ENCODE measurements at regions not wholly inside any gene's neighbourhood (a gene's known extent, or its start where the extent isn't known, plus 50 kb on each side); places are given as distances from the start of the nearest gene placed in this dataset.
A peak's percentile ranks its signal among the peaks of the same experiment; 100 is the strongest.
"Not testable (repeated sequence)": the region's sequence is repeated elsewhere in the genome, so short reads cannot be mapped to it uniquely, and the experiment has no call there.

DNA sequence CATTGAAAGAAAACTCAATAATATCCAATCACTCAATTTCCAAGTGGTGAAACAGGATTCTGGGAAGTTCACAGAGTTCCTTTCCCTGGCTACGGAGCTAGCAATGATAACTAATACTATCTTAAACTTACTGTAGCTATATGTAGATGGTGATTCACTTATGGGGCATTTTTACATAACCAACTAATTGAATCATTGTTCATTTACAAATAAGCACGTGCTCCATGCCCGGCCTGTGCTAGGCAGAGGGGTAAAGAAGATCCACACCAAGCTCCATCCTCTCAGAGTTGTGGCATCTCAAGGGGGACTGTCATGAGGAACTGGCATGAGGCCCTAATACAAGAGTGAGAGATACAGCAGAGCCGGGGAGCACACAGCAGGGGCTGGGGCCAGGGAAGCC lies 176.3 kb downstream of the ANKRD30B start:
- H3K27ac Mint-ChIP-seq: no peak overlapping the region
- DNase-seq (no peak), ATAC-seq (ENCODE audit: low read depth in 2 of 2) (no peak)
- H3K4me1 Mint-ChIP-seq: peaks cover 0 to 4% (median 0%) of the 10 kb centered on the region in 3 donors
- H3K36me3 Mint-ChIP-seq: no peaks in the 10 kb centered on the region
- H3K27me3 Mint-ChIP-seq: no peaks in the 10 kb centered on the region
- peaks cover 0 to 23% (median 10%) of the 10 kb centered on the region in 7 donors for H3K9me3 Mint-ChIP-seq
- peak overlapping the region in 2 of 8 donors; percentile 32 to 55 for H3K4me3 Mint-ChIP-seq

DNA sequence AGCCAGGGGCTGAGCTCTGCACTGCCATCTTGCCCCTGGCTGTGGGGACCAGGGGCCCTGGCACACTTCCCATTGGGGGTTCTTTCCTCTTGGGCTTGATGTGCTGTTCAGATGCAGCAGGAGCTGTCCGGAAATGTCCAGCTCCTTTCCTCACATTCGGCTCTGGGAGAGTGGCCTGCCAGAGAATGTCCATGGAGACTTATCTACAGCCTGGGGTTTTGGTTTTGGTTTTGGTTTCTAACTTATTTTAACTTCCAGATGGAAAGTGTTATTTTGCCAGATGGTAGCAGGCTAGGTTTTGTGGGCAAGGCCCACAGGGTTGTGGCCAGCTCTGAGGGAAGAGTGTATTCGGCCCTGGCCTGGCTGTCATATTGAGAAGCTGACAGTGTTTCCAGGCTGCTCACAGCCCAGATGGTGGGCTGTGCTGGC lies 177.3 kb downstream of the ANKRD30B start:
- H3K36me3 Mint-ChIP-seq: no peaks in the 10 kb centered on the region
- DNase-seq (no peak), ATAC-seq (ENCODE audit: low read depth in 2 of 2) (no peak)
- peaks cover 0 to 4% (median 0%) of the 10 kb centered on the region in 3 donors for H3K4me1 Mint-ChIP-seq
- H3K9me3 Mint-ChIP-seq: peaks cover 0 to 23% (median 10%) of the 10 kb centered on the region in 7 donors
- no peak overlapping the region for H3K4me3 Mint-ChIP-seq
- H3K27ac Mint-ChIP-seq: no peak overlapping the region
- no peaks in the 10 kb centered on the region for H3K27me3 Mint-ChIP-seq

DNA sequence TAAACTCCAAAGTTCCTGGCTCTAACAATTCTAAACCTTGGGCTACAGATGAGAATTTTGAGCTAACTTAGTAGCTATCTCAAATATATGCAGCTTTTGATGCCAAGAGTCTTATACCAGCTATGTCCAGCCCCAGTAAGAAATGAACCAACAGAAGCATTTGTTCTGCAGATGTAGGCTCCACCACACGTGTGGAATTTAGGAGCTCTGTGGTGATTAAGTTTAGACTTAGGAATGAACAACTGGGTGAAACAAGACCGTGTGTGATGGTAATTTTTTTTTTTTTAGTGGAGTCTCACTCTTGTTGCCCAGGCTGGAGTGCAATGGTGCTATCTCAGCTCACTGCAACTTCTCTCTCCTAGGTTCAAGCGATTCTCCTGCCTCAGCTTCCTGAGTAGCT lies 179.7 kb downstream of the ANKRD30B start:
- Mint-ChIP-seq H3K9me3 (peaks cover 0 to 14% (median 4%) of the 10 kb centered on the region in 7 donors), H3K4me3 (no peak overlapping the region), H3K4me1 (peaks cover 0 to 4% (median 0%) of the 10 kb centered on the region in 3 donors), H3K27ac (peak overlapping the region in 1 of 6 donors; percentile 28), H3K36me3 (no peaks in the 10 kb centered on the region), H3K27me3 (no peaks in the 10 kb centered on the region)
- ATAC-seq (ENCODE audit: low read depth in 2 of 2) (no peak), DNase-seq (no peak)

DNA sequence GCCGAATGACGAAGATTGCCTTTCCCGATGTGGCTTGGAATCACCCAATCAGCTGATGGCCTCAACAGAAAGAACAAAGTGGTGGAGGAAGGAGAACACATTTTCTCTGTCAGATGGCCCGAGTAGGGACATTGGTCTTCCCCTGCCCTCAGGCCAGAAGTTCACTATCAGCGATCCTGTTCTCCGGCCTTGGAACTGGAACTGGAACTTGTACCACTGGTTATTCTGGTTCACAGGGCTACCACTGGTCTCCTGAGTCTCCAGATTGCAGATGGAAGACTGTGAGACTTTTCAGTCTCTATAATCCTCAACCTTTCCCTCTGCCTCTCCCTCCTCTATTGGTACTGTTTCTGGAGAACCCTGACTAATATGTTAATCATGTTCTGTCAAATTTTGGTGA lies 180.4 kb downstream of the ANKRD30B start:
- Mint-ChIP-seq H3K27ac (no peak overlapping the region), H3K4me3 (no peak overlapping the region), H3K36me3 (no peaks in the 10 kb centered on the region), H3K27me3 (no peaks in the 10 kb centered on the region), H3K4me1 (peaks cover 0 to 4% (median 0%) of the 10 kb centered on the region in 3 donors), H3K9me3 (peaks cover 0 to 13% (median 4%) of the 10 kb centered on the region in 7 donors)
- ATAC-seq (ENCODE audit: low read depth in 2 of 2) (no peak), DNase-seq (no peak)

- peaks cover 0 to under 1% (median 0%) of the 10 kb centered on the region in 3 donors for H3K4me1 Mint-ChIP-seq
- peak overlapping the region in 1 of 6 donors; percentile 66 for H3K27ac Mint-ChIP-seq
- no peaks in the 10 kb centered on the region for H3K36me3 Mint-ChIP-seq
- ATAC-seq (ENCODE audit: low read depth in 2 of 2) (no peak), DNase-seq (no peak)
- H3K27me3 Mint-ChIP-seq: no peaks in the 10 kb centered on the region
- H3K4me3 Mint-ChIP-seq: no peak overlapping the region
- H3K9me3 Mint-ChIP-seq: peaks cover 0 to 6% (median 2%) of the 10 kb centered on the region in 7 donors
Observed at GRCh38 chr18:14930076-14930475, 182.1 kb downstream of the ANKRD30B start.

DNA sequence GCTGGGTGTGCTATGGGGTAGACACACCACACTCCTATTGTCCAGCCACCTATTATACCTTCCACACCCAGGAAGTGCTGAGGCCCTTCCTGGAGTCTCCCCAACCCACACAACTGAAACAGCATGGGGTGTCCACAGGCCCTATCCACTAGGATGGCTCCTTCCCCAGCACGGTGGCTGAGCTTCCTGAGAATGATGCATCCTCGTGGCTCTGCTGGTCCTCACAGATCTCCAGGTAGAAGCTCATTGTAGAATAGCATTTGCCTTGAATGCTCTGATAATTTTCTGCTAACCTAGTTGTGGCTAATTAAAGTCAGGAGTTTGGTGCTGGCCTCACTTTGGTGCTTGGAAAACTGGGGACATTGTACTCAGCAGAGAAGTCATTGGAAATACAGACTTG lies 182.6 kb downstream of the ANKRD30B start:
- peaks cover 0 to 6% (median 2%) of the 10 kb centered on the region in 7 donors for H3K9me3 Mint-ChIP-seq
- H3K4me1 Mint-ChIP-seq: no peaks in the 10 kb centered on the region
- no peak for ATAC-seq (ENCODE audit: low read depth in 2 of 2)
- DNase-seq: no peak
- no peak overlapping the region for H3K27ac Mint-ChIP-seq
- no peaks in the 10 kb centered on the region for H3K36me3 Mint-ChIP-seq
- no peak overlapping the region for H3K4me3 Mint-ChIP-seq
- no peaks in the 10 kb centered on the region for H3K27me3 Mint-ChIP-seq

GRCh38 chr18:14933049-14933851 lies 185.3 kb downstream of the ANKRD30B start:
- H3K27me3 Mint-ChIP-seq: no peaks in the 10 kb centered on the region
- H3K36me3 Mint-ChIP-seq: no peaks in the 10 kb centered on the region
- H3K4me1 Mint-ChIP-seq: no peaks in the 10 kb centered on the region
- ATAC-seq (ENCODE audit: low read depth in 2 of 2) (no peak), DNase-seq (no peak)
- no peak overlapping the region for H3K4me3 Mint-ChIP-seq
- peaks cover 0 to 6% (median 2%) of the 10 kb centered on the region in 7 donors for H3K9me3 Mint-ChIP-seq
- H3K27ac Mint-ChIP-seq: no peak overlapping the region

- DNase-seq: no peak
- Mint-ChIP-seq H3K27ac (no peak overlapping the region), H3K36me3 (no peaks in the 10 kb centered on the region), H3K27me3 (no peaks in the 10 kb centered on the region), H3K9me3 (peaks cover 0 to 6% (median 0%) of the 10 kb centered on the region in 7 donors), H3K4me3 (no peak overlapping the region), H3K4me1 (no peaks in the 10 kb centered on the region)
- no peak for ATAC-seq (ENCODE audit: low read depth in 2 of 2)
Observed at GRCh38 chr18:14933964-14934363, 186.0 kb downstream of the ANKRD30B start.

DNA sequence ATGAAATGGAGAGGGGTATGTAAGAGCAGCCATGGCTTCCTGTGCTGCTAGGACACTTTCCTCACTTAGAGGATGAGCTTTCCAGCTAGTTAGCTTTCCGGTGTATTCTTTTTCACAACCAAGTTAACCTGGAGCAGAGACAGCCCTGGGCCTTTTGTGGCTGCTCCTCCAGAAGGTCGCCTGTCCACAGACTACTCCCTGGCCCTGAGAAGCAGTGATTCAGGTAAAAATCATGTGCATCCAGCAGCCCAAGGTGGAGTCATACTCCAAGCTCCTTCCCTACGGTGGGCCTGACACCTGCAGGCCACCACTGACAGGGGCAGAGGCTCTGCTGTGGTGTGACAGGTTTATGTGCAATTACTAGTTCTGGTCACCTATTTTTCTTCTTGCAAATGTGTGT lies 187.2 kb downstream of the ANKRD30B start:
- no peak overlapping the region for H3K4me3 Mint-ChIP-seq

GRCh38 chr18:14936313-14936712 lies 188.3 kb downstream of the ANKRD30B start:
- Mint-ChIP-seq H3K4me1 (no peaks in the 10 kb centered on the region), H3K36me3 (no peaks in the 10 kb centered on the region), H3K27ac (no peak overlapping the region), H3K27me3 (no peaks in the 10 kb centered on the region), H3K4me3 (no peak overlapping the region), H3K9me3 (peaks cover 0 to 1% (median 0%) of the 10 kb centered on the region in 7 donors)
- DNase-seq (no peak), ATAC-seq (ENCODE audit: low read depth in 2 of 2) (no peak)

More for the DNA sequence above, 187.2 kb downstream of the ANKRD30B start:
- ATAC-seq (ENCODE audit: low read depth in 2 of 2) (no peak), DNase-seq (no peak)
- no peak overlapping the region for H3K27ac Mint-ChIP-seq
- peaks cover 0 to 1% (median 0%) of the 10 kb centered on the region in 7 donors for H3K9me3 Mint-ChIP-seq
- H3K4me1 Mint-ChIP-seq: no peaks in the 10 kb centered on the region
- no peaks in the 10 kb centered on the region for H3K36me3 Mint-ChIP-seq
- no peaks in the 10 kb centered on the region for H3K27me3 Mint-ChIP-seq

GRCh38 chr18:14937271-14937670 lies 189.3 kb downstream of the ANKRD30B start:
- Mint-ChIP-seq H3K27me3 (no peaks in the 10 kb centered on the region), H3K36me3 (no peaks in the 10 kb centered on the region), H3K9me3 (peaks cover 0 to 1% (median 0%) of the 10 kb centered on the region in 7 donors), H3K4me3 (no peak overlapping the region), H3K4me1 (no peaks in the 10 kb centered on the region), H3K27ac (no peak overlapping the region)
- no peak for DNase-seq
- ATAC-seq (ENCODE audit: low read depth in 2 of 2): no peak

DNA sequence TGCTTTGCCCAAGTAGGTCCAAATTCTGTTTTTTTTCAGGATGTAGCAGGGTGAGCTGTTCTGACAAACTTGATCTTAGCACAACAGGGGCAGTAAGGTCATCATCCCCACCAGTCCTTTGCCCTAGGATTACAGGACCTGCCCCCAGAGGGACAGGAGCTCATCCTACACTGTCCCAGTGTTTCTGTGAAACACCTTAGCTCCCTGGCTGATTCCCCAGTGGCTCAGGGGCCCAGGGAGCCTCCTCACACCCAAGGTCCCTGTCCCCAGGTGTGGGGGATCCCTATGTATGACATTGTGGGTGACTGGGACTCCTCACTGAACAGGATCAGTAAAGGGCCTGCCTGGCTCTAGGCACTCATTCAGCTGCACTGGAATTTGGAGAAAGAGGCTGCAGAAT lies 191.2 kb downstream of the ANKRD30B start:
- Mint-ChIP-seq H3K4me1 (no peaks in the 10 kb centered on the region), H3K4me3 (no peak overlapping the region), H3K27me3 (no peaks in the 10 kb centered on the region), H3K36me3 (no peaks in the 10 kb centered on the region), H3K27ac (no peak overlapping the region), H3K9me3 (peaks cover 0 to 4% (median 1%) of the 10 kb centered on the region in 7 donors)
- ATAC-seq (ENCODE audit: low read depth in 2 of 2) (no peak), DNase-seq (no peak)

- H3K9me3 Mint-ChIP-seq; H3K4me1 Mint-ChIP-seq; H3K4me3 Mint-ChIP-seq; H3K36me3 Mint-ChIP-seq; H3K27me3 Mint-ChIP-seq; ATAC-seq (ENCODE audit: low read depth in 2 of 2); H3K27ac Mint-ChIP-seq; DNase-seq: not testable (repeated sequence)
Observed at GRCh38 chr18:14940106-14940505, 192.1 kb downstream of the ANKRD30B start.

- Mint-ChIP-seq H3K9me3 (peaks cover 0 to 4% (median 1%) of the 10 kb centered on the region in 7 donors), H3K4me1 (no peaks in the 10 kb centered on the region), H3K4me3 (no peak overlapping the region), H3K27ac (no peak overlapping the region), H3K36me3 (no peaks in the 10 kb centered on the region), H3K27me3 (no peaks in the 10 kb centered on the region)
- DNase-seq (no peak), ATAC-seq (ENCODE audit: low read depth in 2 of 2) (no peak)
Observed at GRCh38 chr18:14940735-14941134, 192.8 kb downstream of the ANKRD30B start.
